Epithelial cell of proximal tubule (primary cell): ENCODE measurements at regions not wholly inside any gene's neighbourhood (a gene's known extent, or its start where the extent isn't known, plus 50 kb on each side); places are given as distances from the start of the nearest gene placed in this dataset.
"Not testable (repeated sequence)": the region's sequence is repeated elsewhere in the genome, so short reads cannot be mapped to it uniquely, and the experiment has no call there.

ENCODE experiments used
- DNase-seq: peaks from one replicate; pipeline ENCODE4 v3.0.0-alpha.2; 2011; ENCODE audit warnings: low read depth
- H3K4me3 ChIP-seq: 2 replicates; pipeline ENCODE4 v1.5.1; 2011; ENCODE audit warnings: low read depth, mild to moderate bottlenecking, low read length
- CTCF ChIP-seq: conservative IDR thresholded peaks from 2 replicates; pipeline ENCODE4 v1.5.1; 2012; ENCODE audit warnings: low read depth, mild to moderate bottlenecking, low read length

- TF ChIP-seq CTCF: no peak
- no peak overlapping the region for H3K4me3 ChIP-seq
- DNase-seq: peak; percentile 3
These were observed 121.0 kb downstream of the PCDH10 start for GRCh38 chr4:133270021-133270570.

GRCh38 chr4:133268205-133268604, 119.1 kb downstream of the PCDH10 start:
- no peak overlapping the region for H3K4me3 ChIP-seq
- TF ChIP-seq CTCF: no peak
- DNase-seq: no peak

- not testable (repeated sequence) for DNase-seq, H3K4me3 ChIP-seq
These were observed 118.4 kb downstream of the PCDH10 start for GRCh38 chr4:133267506-133267905.

GRCh38 chr4:133266966-133267365, 117.9 kb downstream of the PCDH10 start:
- not testable (repeated sequence) for H3K4me3 ChIP-seq, DNase-seq

GRCh38 chr4:133264251-133264650, 115.2 kb downstream of the PCDH10 start:
- H3K4me3 ChIP-seq: not testable (repeated sequence)

GRCh38 chr4:133263104-133263503, 114.0 kb downstream of the PCDH10 start:
- H3K4me3 ChIP-seq: no peak overlapping the region
- TF ChIP-seq CTCF: no peak
- DNase-seq: no peak

More at GRCh38 chr4:133264251-133264650, 115.2 kb downstream of the PCDH10 start:
- DNase-seq: not testable (repeated sequence)

GRCh38 chr4:133247861-133248260, 98.8 kb downstream of the PCDH10 start:
- TF ChIP-seq CTCF: no peak
- H3K4me3 ChIP-seq: no peak overlapping the region
- no peak for DNase-seq

- no peak for DNase-seq
- H3K4me3 ChIP-seq: no peak overlapping the region
- TF ChIP-seq CTCF: no peak
These were observed 96.1 kb downstream of the PCDH10 start for GRCh38 chr4:133245226-133245625.
